ENCODE measurements at regions not wholly inside any gene's neighbourhood (a gene's known extent, or its start where the extent isn't known, plus 50 kb on each side); places are given as distances from the start of the nearest gene placed in this dataset.

- H2AFZ ChIP-seq (replicated peaks; ENCODE audit: low read length, poor library complexity) = no peak overlapping the region
- H3K36me3 ChIP-seq (ENCODE audit: control insufficient read depth, insufficient read depth, low read length) = no peaks in the 10 kb centered on the region
- no peak overlapping the region for H3K9ac ChIP-seq (ENCODE audit: low read depth, low read length)
- DNase-seq (no peak), ATAC-seq (ENCODE audit: low read depth) (no peak)
- H3K4me1 ChIP-seq (ENCODE audit: control insufficient read depth, insufficient read depth, low read length) = no peaks in the 10 kb centered on the region
- no peak overlapping the region for H2AK5ac ChIP-seq (ENCODE audit: low read depth, low read length)
- H4K5ac ChIP-seq (ENCODE audit: low read depth, low read length) = no peak overlapping the region
- no peak overlapping the region for H2BK15ac ChIP-seq (ENCODE audit: low read depth, low read length)
- H3K79me1 ChIP-seq (ENCODE audit: low read depth in 1 of 2, low read length in 2 of 2) = no peaks in the 10 kb centered on the region
- H3K14ac ChIP-seq (replicated peaks; ENCODE audit: low read depth, low read length) = no peak overlapping the region
- H4K91ac ChIP-seq (ENCODE audit: insufficient read depth, low read depth, low read length) = no peak overlapping the region
- no peak overlapping the region for H3K4me3 ChIP-seq (ENCODE audit: insufficient read depth, low read depth, low read length)
- H3K18ac ChIP-seq (ENCODE audit: low read depth, low read length) = no peak overlapping the region
- no peak overlapping the region for H2BK20ac ChIP-seq (ENCODE audit: low read depth, low read length)
- CTCF ChIA-PET = no interaction called here
- H2AK9ac ChIP-seq (replicated peaks; ENCODE audit: low read depth, low read length, poor library complexity) = no peak overlapping the region
- POLR2A ChIA-PET (ENCODE audit: unreplicated experiment) = no interaction called here
- no TSS peak for BruUV-seq (replicated peaks)
- no peak overlapping the region for H3K23ac ChIP-seq (ENCODE audit: low read depth, low read length)
- in situ Hi-C loops (cut with MboI; ENCODE audit: low sequenced_read_pairs) = no loop called here
- no peaks in the 10 kb centered on the region for H3K9me1 ChIP-seq (ENCODE audit: insufficient read depth, low read length)
- intact Hi-C loops (cut with micrococcal nuclease) = no loop called here
- dilution Hi-C loops (cut with HindIII; ENCODE audit: low sequenced_read_pairs, unreplicated experiment) = no loop called here
- H3K27me3 ChIP-seq (ENCODE audit: control insufficient read depth, insufficient read depth, low read length) = peaks cover 2% of the 10 kb centered on the region; the same call in 1 of the 2 replicates
- H3K27ac ChIP-seq (ENCODE audit: insufficient read depth, low read length) = no peak overlapping the region
- H2BK120ac ChIP-seq (ENCODE audit: low read depth, low read length) = no peak overlapping the region
- no peak overlapping the region for H3K56ac ChIP-seq (ENCODE audit: extremely low read depth, insufficient read depth, low read length)
- no peak overlapping the region for H3K4ac ChIP-seq (ENCODE audit: low read depth, low read length)
- H3K4me2 ChIP-seq (ENCODE audit: low read depth, low read length) = no peak overlapping the region
- H4K20me1 ChIP-seq (ENCODE audit: insufficient read depth, low read length) = no peaks in the 10 kb centered on the region
- H3K9me3 ChIP-seq (ENCODE audit: control insufficient read depth, insufficient read depth, low read length) = no peaks in the 10 kb centered on the region
- no peak overlapping the region for H4K8ac ChIP-seq (ENCODE audit: low read depth in 2 of 2, low read length in 2 of 2)
- no peak for TF ChIP-seq CTCF (conservative IDR thresholded peaks at IDR 0.05; ENCODE audit: low read depth, low read length)
- TF ChIP-seq BHLHE40 (IDR thresholded peaks at IDR 0.05; ENCODE audit: low read depth, low read length) = no peak
- no peak for TF ChIP-seq MAZ (IDR thresholded peaks at IDR 0.05; ENCODE audit: borderline replicate concordance, low read depth, low read length)
- no peak for TF ChIP-seq MAFK (IDR thresholded peaks at IDR 0.05; ENCODE audit: low read depth, low read length)
- TF ChIP-seq NFE2L2 (IDR thresholded peaks at IDR 0.05; ENCODE audit: low read depth, low read length) = no peak
- TF ChIP-seq SMC3 (IDR thresholded peaks at IDR 0.05; ENCODE audit: low read depth, low read length) = no peak
- no peak for TF ChIP-seq POLR2A (IDR thresholded peaks at IDR 0.05; ENCODE audit: low read depth, low read length)
- 46% methylated on average over 13 of the region's 22 CpGs; no CpG with 5 or more reads in 1 of the 2 experiments for WGBS, 2 experiments (ENCODE audit: extremely low coverage in 2 of 2, insufficient read length in 1 of 2)
- no peak overlapping the region for H2BK5ac ChIP-seq (ENCODE audit: low read depth, low read length, poor library complexity, severe bottlenecking)
These were observed 171.7 kb upstream of the PFKP start for GRCh38 chr10:2895594-2896196.
